Dermis microvascular lymphatic vessel endothelial cell (primary cell): ENCODE measurements at regions not wholly inside any gene's neighbourhood (a gene's known extent, or its start where the extent isn't known, plus 50 kb on each side); places are given as distances from the start of the nearest gene placed in this dataset.

Source experiments
- DNase-seq, 2 donors: peaks; one replicate each; pipeline versions ENCODE4 v3.0.0 to v3.0.0-alpha.2; 2010; ENCODE audit warnings: low read depth in 2 of 2

DNA sequence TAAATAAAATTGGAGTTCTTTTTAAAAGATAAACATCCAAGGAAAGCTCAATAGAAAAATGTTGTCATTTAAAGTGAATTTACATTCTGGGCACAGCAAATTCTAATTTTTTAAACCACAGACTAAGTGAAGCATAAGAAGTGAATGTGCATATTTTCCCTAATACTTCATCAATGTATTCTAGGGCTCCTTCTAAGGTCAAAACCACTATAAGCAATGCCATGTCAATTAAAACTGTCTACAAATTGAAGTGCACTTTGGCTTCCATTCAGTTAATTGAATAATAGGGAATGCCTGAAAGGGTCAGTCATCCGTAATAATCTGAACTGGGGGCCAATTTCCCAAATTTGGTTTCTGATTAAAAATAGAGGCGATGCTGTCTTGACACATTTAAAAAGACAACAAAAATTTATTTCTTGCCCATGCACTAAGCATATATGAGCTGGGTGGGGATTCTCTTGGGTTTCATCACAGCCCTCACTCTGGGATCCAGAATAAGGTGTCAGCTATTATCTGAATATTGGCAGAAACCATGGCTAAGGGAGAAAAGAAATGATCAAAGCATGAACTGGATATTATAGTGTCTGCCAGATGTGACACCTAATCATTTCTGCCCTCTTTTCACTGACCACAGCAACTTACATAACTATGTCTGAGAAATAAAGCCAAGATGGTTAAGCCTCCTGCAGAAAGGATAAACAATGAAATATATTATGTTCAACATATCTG, 660.6 kb upstream of the B3GALT2 start:
- no peak for DNase-seq

DNA sequence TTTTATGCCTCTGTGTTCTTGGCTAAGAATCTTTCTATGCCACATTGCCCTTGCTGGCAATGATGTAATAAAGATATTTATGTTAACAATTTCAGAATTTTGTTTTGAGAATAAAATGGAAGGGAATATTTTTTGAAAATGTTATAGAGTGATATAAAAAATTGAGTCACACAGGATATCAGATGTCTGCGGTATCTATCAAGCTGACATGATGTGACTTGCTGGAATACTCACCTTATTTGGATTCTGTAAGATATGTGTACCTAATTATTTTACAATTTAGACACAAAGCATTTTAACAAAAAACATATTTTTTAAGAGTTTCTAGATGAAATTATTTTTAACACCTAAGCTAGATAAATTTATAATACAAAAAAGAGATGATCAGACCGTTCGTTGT, 660.0 kb upstream of the B3GALT2 start:
- no peak for DNase-seq

- no peak for DNase-seq
These were observed 655.4 kb upstream of the B3GALT2 start for GRCh38 chr1:193841857-193842256.

- no peak for DNase-seq
These were observed 645.1 kb upstream of the B3GALT2 start for GRCh38 chr1:193831465-193831864.

DNA sequence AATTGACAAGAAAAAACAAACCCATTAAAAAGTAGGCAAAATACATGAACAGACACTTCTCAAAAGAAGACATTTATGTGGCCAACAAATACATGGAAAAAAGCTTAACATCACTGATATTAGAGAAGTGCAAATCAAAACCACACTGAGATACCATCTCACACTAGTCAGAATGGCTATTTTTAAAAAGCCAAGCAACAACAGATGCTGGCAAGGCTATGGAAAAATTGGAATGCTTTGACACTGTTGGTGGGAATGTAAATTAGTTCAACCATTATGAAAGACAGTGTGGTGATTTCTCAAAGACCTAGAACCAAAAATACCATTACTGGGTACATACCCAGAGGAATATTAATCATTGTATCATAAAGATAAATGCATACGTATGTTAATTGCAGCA, 641.1 kb upstream of the B3GALT2 start:
- DNase-seq, result no peak

DNA sequence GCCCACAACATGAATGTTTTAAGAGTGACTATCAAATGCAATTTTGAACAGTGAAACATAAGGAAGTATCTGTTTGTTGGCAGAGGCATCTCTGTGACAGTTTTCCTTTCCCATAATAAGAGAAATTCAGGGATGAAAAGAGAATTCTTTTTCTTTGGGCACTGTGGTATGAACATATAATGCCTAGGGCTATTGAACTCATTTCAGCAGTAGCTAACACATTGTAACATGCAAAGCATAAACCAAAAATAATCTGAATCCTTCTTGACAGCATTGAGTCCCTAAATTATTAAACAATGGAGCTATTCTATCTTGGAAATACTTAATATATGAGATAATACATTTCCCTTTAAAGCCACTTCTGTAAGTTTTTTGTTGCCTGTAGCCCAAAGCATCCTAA, 633.0 kb upstream of the B3GALT2 start:
- no peak for DNase-seq

GRCh38 chr1:193807208-193807607, 620.8 kb upstream of the B3GALT2 start:
- DNase-seq, result no peak

DNA sequence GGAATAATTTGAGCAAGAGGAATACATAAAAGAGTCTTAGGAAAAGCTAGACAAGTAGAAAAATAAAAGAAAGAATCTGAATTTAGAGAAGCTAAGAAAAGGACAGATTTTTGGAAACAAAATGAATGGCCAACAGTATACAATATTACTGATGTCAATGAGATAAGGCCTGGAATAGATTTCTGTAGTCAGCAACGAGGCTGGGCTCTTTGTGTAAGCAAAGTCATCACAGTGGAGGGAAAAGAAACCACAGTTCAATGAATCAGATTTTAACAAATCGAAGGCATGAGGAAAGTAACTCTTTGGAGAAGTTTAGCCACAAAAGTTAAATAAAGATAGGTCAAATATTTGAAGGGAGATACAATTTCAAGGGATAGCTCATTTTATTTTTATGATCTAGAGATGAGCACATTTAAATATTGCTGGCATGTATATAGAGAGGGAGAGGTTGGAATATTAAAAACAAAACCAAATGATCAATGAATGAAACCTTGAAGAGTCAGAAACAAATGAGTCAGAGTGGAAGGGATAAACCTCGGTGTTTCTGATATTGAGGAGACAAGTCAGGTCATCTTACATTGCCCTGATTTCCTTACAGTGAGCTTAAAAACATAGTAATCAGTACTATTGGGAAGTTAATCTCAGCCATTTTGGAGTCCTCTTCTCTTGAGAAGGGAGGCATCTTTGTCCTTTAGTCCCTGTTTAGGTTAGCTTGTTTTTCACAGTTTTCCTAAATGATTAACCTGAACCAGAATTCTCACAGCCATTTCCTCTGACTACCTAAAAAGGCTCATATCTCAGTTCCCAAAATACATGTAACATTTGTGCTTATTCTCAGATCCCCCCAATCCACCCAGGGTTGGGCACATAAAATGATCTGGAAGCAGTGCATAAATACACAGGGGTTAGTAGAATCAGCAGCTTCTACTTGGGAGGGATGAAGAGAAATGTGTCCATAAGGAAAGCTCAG, 620.0 kb upstream of the B3GALT2 start:
- no peak for DNase-seq

DNA sequence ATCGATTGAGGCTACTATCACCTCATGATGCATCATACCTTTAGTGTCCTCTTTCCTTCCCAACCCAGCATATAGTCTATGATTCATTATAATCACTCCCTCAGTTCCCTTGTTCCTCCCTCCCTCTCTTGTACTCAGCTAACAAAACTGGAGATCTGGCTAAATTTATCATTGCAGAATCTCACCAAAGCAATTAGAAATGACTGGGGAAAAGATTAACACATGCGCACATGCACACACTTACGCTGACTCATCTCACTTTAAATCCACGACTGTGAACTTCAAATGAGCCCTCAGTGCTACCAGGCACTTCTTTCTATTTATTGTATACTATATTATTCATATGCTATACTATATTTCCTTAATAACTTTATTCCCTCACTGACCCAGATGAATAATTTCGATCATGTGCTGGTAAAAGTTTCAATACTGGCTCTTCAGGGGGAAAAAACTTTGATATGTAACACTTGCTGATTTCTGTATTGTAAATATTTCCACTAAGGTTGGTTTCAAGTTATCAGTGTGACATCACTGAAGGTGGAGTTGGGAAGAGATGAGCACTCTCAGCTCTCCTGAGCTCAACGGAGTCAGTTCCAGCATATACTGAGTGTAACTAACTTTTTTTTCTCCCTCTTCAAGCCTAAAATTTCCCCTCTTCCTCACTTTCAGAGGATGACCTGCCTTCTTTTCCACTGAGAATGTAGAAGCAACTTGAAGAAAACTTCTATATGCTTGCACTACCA, 613.7 kb upstream of the B3GALT2 start:
- no peak for DNase-seq

DNA sequence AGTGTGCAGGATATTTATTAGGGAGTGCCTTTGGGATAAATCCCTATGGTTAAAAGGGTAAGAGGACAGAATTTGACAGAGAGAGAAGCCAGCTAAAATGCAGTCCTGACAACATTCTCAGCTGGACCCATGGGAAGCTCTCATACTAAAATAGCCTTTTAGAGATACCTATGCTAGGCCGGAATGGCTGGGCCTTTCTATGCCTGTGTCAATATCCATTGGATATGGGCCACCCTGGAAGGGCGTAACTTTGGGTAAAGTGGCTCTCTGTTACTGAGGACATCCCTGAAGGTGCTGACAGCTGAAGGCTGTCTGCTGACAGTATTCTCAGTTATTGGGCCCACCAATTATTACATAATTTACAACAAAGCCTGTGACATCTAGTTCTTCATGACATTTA, 613.0 kb upstream of the B3GALT2 start:
- no peak for DNase-seq

DNA sequence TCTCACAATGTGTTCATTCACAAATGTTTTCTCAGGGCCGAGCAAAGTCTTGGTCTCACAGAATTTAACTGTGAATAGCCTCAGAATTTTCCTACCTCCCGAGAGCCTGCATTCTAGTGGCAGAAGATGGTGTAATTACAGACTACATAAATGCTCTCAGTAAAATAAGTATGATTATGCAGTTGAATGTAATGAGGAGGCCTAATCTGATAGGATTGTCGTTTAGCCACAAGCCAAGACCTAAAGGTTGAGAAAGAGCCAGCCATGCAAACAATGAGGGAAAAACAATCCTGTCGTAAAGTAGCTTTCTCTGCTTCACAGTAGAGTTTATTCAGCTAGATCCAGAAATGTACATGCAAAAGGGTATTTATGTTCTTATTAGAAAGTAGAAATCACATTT, 607.8 kb upstream of the B3GALT2 start:
- DNase-seq, result no peak

GRCh38 chr1:193791746-193792145, 605.3 kb upstream of the B3GALT2 start:
- no peak for DNase-seq

- DNase-seq, result no peak
These were observed 600.6 kb upstream of the B3GALT2 start for GRCh38 chr1:193787061-193787460.

DNA sequence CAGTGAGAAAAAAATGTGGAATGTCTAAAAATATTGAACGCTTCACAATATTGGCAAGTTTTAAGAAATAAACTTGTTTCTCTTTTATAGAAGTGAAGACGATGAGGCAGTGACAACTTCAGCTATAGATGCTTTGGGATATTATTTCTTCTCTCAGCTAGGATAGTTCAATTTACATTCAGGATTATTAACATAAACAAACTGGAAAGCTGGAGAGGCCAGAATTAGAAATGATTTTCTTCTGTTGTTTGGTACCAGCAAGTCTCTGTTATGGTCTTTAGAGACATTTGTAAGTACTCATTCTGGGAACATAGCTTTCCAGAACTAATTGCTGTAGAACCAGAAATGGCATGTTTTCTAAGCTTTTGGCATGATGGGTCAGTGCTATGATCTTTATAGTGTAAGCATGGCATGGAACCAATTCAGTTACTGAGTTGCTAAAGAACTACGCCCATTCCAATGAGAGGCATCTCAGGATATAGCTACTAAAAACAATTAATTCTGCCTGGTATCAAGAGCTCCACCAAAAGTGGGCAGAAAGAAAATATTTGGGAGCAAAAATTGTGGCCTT, 599.5 kb upstream of the B3GALT2 start:
- no peak for DNase-seq

DNA sequence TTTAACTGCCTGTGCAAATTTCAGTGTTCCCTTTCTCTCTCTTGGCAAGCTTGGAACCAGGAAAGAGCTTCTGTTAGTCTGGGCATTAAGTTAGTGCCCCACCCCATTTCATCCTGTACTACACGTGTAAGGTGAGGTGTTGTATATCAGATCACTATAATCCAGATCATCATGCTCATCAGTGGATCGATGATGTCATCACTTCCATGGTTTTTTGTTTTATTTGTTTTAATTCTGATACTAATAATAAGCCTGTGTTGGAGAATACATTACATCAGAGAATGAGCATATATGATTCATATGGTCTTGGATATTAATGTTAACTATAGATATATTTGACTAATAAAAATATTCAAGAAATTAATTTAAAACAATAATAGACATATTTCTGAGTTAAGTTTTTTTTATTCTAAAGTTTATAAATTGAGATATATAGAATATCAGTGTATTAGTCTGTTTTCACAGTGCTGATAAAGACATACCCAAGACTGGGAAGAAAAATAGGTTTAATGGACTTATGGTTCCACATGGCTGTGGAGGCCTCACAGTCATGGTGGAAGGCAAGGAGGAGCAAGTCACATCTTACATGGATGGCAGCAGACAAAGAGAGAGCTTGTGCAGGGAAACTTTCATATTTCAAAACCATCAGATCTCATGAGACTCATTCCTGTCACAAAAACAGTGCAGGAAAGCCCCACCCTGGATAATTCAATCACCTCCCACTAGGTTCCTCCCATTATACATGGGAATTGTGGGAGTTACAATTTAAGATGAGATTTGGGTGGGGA, 588.3 kb upstream of the B3GALT2 start:
- no peak for DNase-seq

DNA sequence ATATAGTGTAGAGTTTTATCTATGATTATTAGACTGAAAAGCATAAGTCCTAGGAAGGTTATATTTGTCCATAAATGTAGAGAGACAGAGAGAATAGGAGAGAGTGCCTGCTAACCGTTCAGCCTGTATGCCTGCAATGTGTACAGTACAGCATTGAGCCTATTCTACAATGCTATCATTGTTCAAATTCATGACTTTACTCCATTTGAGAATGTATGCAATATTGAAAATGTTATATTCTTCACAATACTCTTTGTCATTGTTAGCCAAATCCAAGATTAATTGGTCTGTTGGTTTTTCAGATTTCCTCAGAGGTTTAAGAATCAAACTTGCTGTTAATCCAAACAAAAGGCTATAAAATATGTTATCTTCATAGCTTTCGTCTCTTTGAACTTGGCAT, 585.2 kb upstream of the B3GALT2 start:
- DNase-seq, result no peak

GRCh38 chr1:193769651-193770050, 583.2 kb upstream of the B3GALT2 start:
- no peak for DNase-seq

DNA sequence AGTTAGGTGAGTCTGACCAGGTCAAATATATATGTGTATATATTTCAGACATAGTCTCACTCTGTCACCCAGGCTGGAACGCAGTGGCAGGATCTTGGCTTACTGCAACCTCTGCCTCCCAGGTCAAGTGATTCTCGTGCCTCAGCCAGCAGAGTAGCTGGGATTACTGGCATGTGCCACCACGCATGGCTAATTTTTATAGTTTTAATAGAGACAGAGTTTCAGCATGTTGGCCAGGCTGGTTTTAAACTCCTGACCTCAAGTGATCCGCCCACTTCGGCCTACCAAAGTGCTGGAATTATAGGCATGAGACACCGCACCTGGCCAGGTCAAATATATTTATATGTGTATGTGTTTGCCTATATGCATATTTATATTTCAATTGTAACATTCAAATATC, 581.5 kb upstream of the B3GALT2 start:
- DNase-seq, result no peak

- no peak for DNase-seq
These were observed 579.9 kb upstream of the B3GALT2 start for GRCh38 chr1:193766329-193766728.

GRCh38 chr1:193763266-193763665, 576.9 kb upstream of the B3GALT2 start:
- DNase-seq, result peak; percentile 12 to 31

DNA sequence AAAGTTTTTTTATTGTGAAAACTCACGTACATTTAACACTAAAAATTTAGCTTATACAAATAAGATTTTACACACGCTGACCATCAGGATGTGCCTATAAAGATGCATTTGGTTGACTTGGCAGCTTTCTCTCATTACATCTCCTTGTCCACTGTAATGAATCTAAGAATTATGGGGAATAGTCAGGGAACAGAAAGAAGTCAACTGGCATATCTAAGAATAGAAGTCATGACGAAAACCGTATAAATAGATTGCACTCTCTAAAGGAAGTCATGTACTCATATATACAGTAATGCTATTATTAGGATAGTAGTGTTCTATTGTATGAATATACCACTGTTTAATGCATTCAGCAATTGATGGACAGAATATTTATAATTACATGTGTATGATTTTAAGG, 575.8 kb upstream of the B3GALT2 start:
- DNase-seq, result no peak
